Loucy (cell line): ENCODE measurements at regions not wholly inside any gene's neighbourhood (a gene's known extent, or its start where the extent isn't known, plus 50 kb on each side); places are given as distances from the start of the nearest gene placed in this dataset.
A peak's percentile ranks its signal among the peaks of the same experiment; 100 is the strongest.

Source experiments
- H2AFZ ChIP-seq: fragments of 200-600 bp; sonication (generic); 2 replicates; pipeline ENCODE4 v1.6.0; 2016; ENCODE audit warnings: antibody characterized with exemption, mild to moderate bottlenecking, low read length, moderate library complexity
- H3F3A ChIP-seq: fragments of 200-600 bp; 2 replicates; pipeline ENCODE4 v1.6.0; 2016; ENCODE audit warnings: antibody characterized with exemption, low read depth, mild to moderate bottlenecking
- H3K27me3 ChIP-seq: fragments of 200-600 bp; sonication (generic); 2 replicates; pipeline ENCODE4 v1.6.1; 2014; ENCODE audit warnings: low read length, mild to moderate bottlenecking; ENCODE audit not compliant: insufficient read depth, poor library complexity, severe bottlenecking
- H3K36me3 ChIP-seq: fragments of 200-600 bp; sonication (generic); 2 replicates; pipeline ENCODE4 v1.6.1; 2016; ENCODE audit warnings: low read length; ENCODE audit not compliant: insufficient read depth
- H3K4me1 ChIP-seq: fragments of 200-600 bp; sonication (generic); 2 replicates; pipeline ENCODE4 v1.5.1; 2014; ENCODE audit warnings: low read length, mild to moderate bottlenecking; ENCODE audit not compliant: insufficient read depth, poor library complexity, severe bottlenecking
- H3K4me2 ChIP-seq: fragments of 200-600 bp; sonication (generic); 2 replicates; pipeline ENCODE4 v1.6.0; 2014; ENCODE audit warnings: antibody characterized with exemption, low read length, low read depth, mild to moderate bottlenecking; ENCODE audit not compliant: poor library complexity, severe bottlenecking
- H3K4me3 ChIP-seq: fragments of 200-600 bp; sonication (generic); 2 replicates; pipeline ENCODE4 v1.5.1; 2014; ENCODE audit warnings: low read length, mild to moderate bottlenecking, mixed read lengths; ENCODE audit not compliant: poor library complexity, severe bottlenecking
- H3K79me2 ChIP-seq: fragments of 200-600 bp; sonication (generic); 2 replicates; pipeline ENCODE4 v1.6.1; 2014; ENCODE audit warnings: low read length; ENCODE audit not compliant: insufficient read depth
- H3K9ac ChIP-seq: fragments of 200-600 bp; sonication (generic); 2 replicates; pipeline ENCODE4 v1.6.0; 2014; ENCODE audit warnings: mild to moderate bottlenecking, low read depth, low read length, moderate library complexity; ENCODE audit not compliant: poor library complexity, severe bottlenecking
- H3K9me2 ChIP-seq: fragments of 200-600 bp; sonication (generic); replicated peaks from 2 replicates; pipeline ENCODE4 v1.6.1; 2016; ENCODE audit warnings: low read depth, low read length, mixed read lengths
- H3K9me3 ChIP-seq: fragments of 200-600 bp; sonication (generic); 2 replicates; pipeline ENCODE4 v1.6.1; 2014; ENCODE audit warnings: mild to moderate bottlenecking, antibody characterized with exemption, low read length, low read depth; ENCODE audit not compliant: insufficient read depth
- H4K20me1 ChIP-seq: fragments of 200-600 bp; sonication (generic); 2 replicates; pipeline ENCODE4 v1.6.0; 2014; ENCODE audit warnings: antibody characterized with exemption, low read length, mild to moderate bottlenecking; ENCODE audit not compliant: insufficient read depth, poor library complexity, severe bottlenecking
- CTCF ChIP-seq: fragments of 200-600 bp; sonication (generic); conservative IDR thresholded peaks from 2 replicates; pipeline ENCODE4 v1.5.1; 2014; ENCODE audit warnings: mild to moderate bottlenecking, antibody characterized with exemption, low read length
- EZH2phosphoT487 ChIP-seq: fragments of 200-600 bp; IDR thresholded peaks from 2 replicates; pipeline ENCODE4 v1.6.1; 2018; ENCODE audit warnings: antibody characterized with exemption, mild to moderate bottlenecking, moderate library complexity, borderline replicate concordance

- H4K20me1 ChIP-seq, result no peaks in the 10 kb centered on the region
- H3K79me2 ChIP-seq, result no peaks in the 10 kb centered on the region
- H3K9me3 ChIP-seq, result peaks cover 6% of the 10 kb centered on the region
- H3K9ac ChIP-seq, result peak overlapping the region; percentile 16
- H2AFZ ChIP-seq, result peak overlapping the region; percentile 34; the same call in 1 of the 2 replicates
- H3K4me2 ChIP-seq, result no peak overlapping the region
- H3K36me3 ChIP-seq, result no peaks in the 10 kb centered on the region
- H3F3A ChIP-seq, result no peaks in the 10 kb centered on the region
- no peaks in the 10 kb centered on the region for H3K9me2 ChIP-seq
- TF ChIP-seq CTCF, result no peak
- TF ChIP-seq EZH2phosphoT487, result no peak
- H3K4me3 ChIP-seq, result no peak overlapping the region
- H3K27me3 ChIP-seq, result no peaks in the 10 kb centered on the region
- peaks cover 48% of the 10 kb centered on the region for H3K4me1 ChIP-seq
Measured at GRCh38 chr5:4079831-4080230, 484.2 kb downstream of the IRX1 start.

GRCh38 chr5:4080370-4080769, 484.7 kb downstream of the IRX1 start:
- no peak overlapping the region for H3K4me3 ChIP-seq
- no peak overlapping the region for H3K4me2 ChIP-seq
- H2AFZ ChIP-seq, result no peak overlapping the region
- peaks cover 48% of the 10 kb centered on the region for H3K4me1 ChIP-seq
- H3K27me3 ChIP-seq, result no peaks in the 10 kb centered on the region
- TF ChIP-seq EZH2phosphoT487 (no peak), CTCF (no peak)
- H3K9me2 ChIP-seq, result no peaks in the 10 kb centered on the region
- H3F3A ChIP-seq, result no peaks in the 10 kb centered on the region
- H3K79me2 ChIP-seq, result no peaks in the 10 kb centered on the region
- H4K20me1 ChIP-seq, result no peaks in the 10 kb centered on the region
- H3K9ac ChIP-seq, result no peak overlapping the region
- H3K36me3 ChIP-seq, result no peaks in the 10 kb centered on the region
- H3K9me3 ChIP-seq, result 0 out of 2 replicates have a peak, but pooled peaks cover 1% of the 10 kb centered on the region

- Histone ChIP-seq H2AFZ (peak overlapping the region; percentile 4; the same call in 1 of the 2 replicates), H3K9me2 (no peaks in the 10 kb centered on the region), H3K27me3 (no peaks in the 10 kb centered on the region), H3K9ac (no peak overlapping the region), H3K36me3 (no peaks in the 10 kb centered on the region), H3K79me2 (no peaks in the 10 kb centered on the region), H3K4me2 (no peak overlapping the region), H3K4me3 (no peak overlapping the region), H3K9me3 (no peaks in the 10 kb centered on the region), H3F3A (no peaks in the 10 kb centered on the region), H3K4me1 (peaks cover 45% of the 10 kb centered on the region), H4K20me1 (no peaks in the 10 kb centered on the region)
- no peak for TF ChIP-seq EZH2phosphoT487
- TF ChIP-seq CTCF, result no peak
Measured at GRCh38 chr5:4081059-4081458, 485.4 kb downstream of the IRX1 start.
